ENCODE measurements at regions not wholly inside any gene's neighbourhood (a gene's known extent, or its start where the extent isn't known, plus 50 kb on each side); places are given as distances from the start of the nearest gene placed in this dataset.

DNA sequence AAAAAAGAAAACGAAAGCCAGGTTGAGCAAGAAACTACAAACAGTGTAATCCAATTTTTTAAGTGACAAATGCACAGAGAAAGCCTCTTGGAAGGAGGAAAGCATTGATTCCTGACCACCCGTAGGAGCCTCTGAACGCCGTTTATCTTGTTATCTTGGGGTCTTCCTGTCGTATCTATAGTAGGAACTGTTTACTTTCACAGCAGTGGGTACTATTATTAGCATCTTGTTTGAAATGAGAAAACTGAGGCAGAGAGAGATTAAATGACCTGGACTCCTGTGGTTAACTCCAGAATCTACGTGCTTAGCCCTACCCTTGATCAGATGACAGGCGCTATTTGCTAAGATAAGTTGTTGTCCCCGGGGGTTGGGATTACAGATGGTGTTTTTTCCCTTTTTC is 196.7 kb upstream of the FOXF1 start:
- TF ChIP-seq SIN3A (IDR thresholded peaks at IDR 0.05; ENCODE audit: low read depth) (no peak), ELF1 (IDR thresholded peaks at IDR 0.05; ENCODE audit: borderline replicate concordance, low read depth) (no peak), ZNF274 (IDR thresholded peaks at IDR 0.05; ENCODE audit: low read depth, low read length) (no peak), JUND (IDR thresholded peaks at IDR 0.05) (no peak), EGR1 (IDR thresholded peaks at IDR 0.05; ENCODE audit: low read depth) (no peak), CEBPB (IDR thresholded peaks at IDR 0.05; ENCODE audit: low read depth) (no peak), CBX3 (IDR thresholded peaks at IDR 0.05; ENCODE audit: low read depth) (no peak), REST (IDR thresholded peaks at IDR 0.05; ENCODE audit: low read depth) (no peak), EZH2 (IDR thresholded peaks at IDR 0.05) (no peak)
- DNase-seq (ENCODE audit: low read depth, low spot score) (no peak), ATAC-seq (no peak)
- Histone ChIP-seq H2AFZ (ENCODE audit: low read depth, low read length, poor library complexity, severe bottlenecking) (no peak overlapping the region), H3K79me2 (ENCODE audit: insufficient read depth, low read length) (no peaks in the 10 kb centered on the region), H3K27me3 (ENCODE audit: insufficient read depth, low read length) (peaks cover 13% of the 10 kb centered on the region; the same call in 1 of the 2 replicates), H3K4me2 (ENCODE audit: low read length) (no peak overlapping the region), H3K9me2 (ENCODE audit: insufficient read depth) (no peaks in the 10 kb centered on the region), H3K4me1 (ENCODE audit: control insufficient read depth in 1 of 2, insufficient read depth in 2 of 2, low read length in 2 of 2) (no peaks in the 10 kb centered on the region), H3K9ac (ENCODE audit: low read length) (no peak overlapping the region), H4K20me1 (ENCODE audit: insufficient read depth) (no peaks in the 10 kb centered on the region), H3K4me3 (replicated peaks in 1 of 2; ENCODE audit: low read depth in 1 of 2, low read length in 2 of 2) (no peak overlapping the region), H3K36me3 (ENCODE audit: control insufficient read depth in 1 of 2, insufficient read depth in 2 of 2, low read length in 2 of 2) (no peaks in the 10 kb centered on the region), H3K9me3 (ENCODE audit: control insufficient read depth in 1 of 2, insufficient read depth in 1 of 2, low read depth in 1 of 2, low read length in 2 of 2) (no peaks in the 10 kb centered on the region), H3K27ac (ENCODE audit: low read depth, low read length) (no peak overlapping the region)
- CTCF ChIA-PET: no interaction called here
- RAD21 ChIA-PET (ENCODE audit: low non-redundant PET in 1 of 2, low total read pairs in 2 of 2, uncharacterized antibody in 2 of 2, unreplicated experiment in 2 of 2): no interaction called here
- no TSS peak for BruUV-seq (replicated peaks)
- POLR2A ChIA-PET: no interaction called here
- intact Hi-C loops (cut with micrococcal nuclease): no loop called here
